A549 (cell line): ENCODE measurements at regions not wholly inside any gene's neighbourhood (a gene's known extent, or its start where the extent isn't known, plus 50 kb on each side); places are given as distances from the start of the nearest gene placed in this dataset.

Experiments
- ATAC-seq, 2 experiments: fragments of 200-7000 bp in 1 of 2; fragments of >200 bp in 1 of 2; cut with Nextera tagmentation in 1 of 2; cut with Tn5 transposase in 1 of 2; 3 replicates each; pipeline versions ENCODE4 v1.8.0 to v1.9.1; 2018 to 2020; ENCODE audit warnings: mild to moderate bottlenecking in 1 of 2, moderate library complexity in 1 of 2
- CTCF ChIA-PET: fragments of 300-600 bp; sonication (Branson Sonifier 250); formaldehyde crosslinking; extraction: SDS; loops from one replicate; lab custom pipeline; 2021; ENCODE audit warnings: antibody characterized with exemption, inconsistent platforms; lab: Yijun Ruan, JAX
- POLR2A ChIA-PET: fragments of 350-600 bp; formaldehyde crosslinking; extraction: SDS; loops from one replicate; lab custom pipeline; 2021; ENCODE audit warnings: antibody characterized with exemption, inconsistent platforms; lab: Yijun Ruan, JAX
- DNase-seq, 2 experiments: peaks; one replicate each; pipeline versions ENCODE4 v3.0.0 to v3.0.0-alpha.2; 2011 to 2016; ENCODE audit warnings: low read depth in 1 of 2, low spot score in 1 of 2
- FAIRE-seq: peaks from 2 replicates; lab custom pipeline; 2011; peaks lifted over from hg19 to GRCh38; lab: Jason Lieb, UNC
- H3K27ac ChIP-seq, 2 experiments: fragments of >200 bp; sonication (Bioruptor Twin); formaldehyde crosslinking; 3 replicates each; pipeline ENCODE4 v1.5.1; 2016 to 2017
- H3K4me1 ChIP-seq: fragments of >200 bp; sonication (Bioruptor Twin); formaldehyde crosslinking; 3 replicates; pipeline ENCODE4 v1.6.1; 2016
- H3K4me2 ChIP-seq: fragments of >200 bp; sonication (Bioruptor Twin); formaldehyde crosslinking; 3 replicates; pipeline ENCODE4 v1.6.1; 2016
- H3K4me3 ChIP-seq: fragments of >200 bp; sonication (Bioruptor Twin); formaldehyde crosslinking; 3 replicates; pipeline ENCODE4 v1.5.1; 2016
- H3K9me3 ChIP-seq: fragments of >200 bp; sonication (Bioruptor Twin); formaldehyde crosslinking; 3 replicates; pipeline ENCODE4 v1.6.1; 2016
- CHD2 ChIP-seq: fragments of 150-350 bp; IDR thresholded peaks from 2 replicates; pipeline ENCODE4 v1.6.1; 2014; ENCODE audit warnings: low read length; ENCODE audit not compliant: partially characterized antibody
- FOSL2 ChIP-seq, 2 experiments: fragments of 450-650 bp in 1 of 2; fragments of >200 bp in 1 of 2; sonication (Bioruptor Twin) in 1 of 2; formaldehyde crosslinking; IDR thresholded peaks; 2 replicates each; pipeline versions ENCODE4 v1.5.0 to v1.6.1; 2016 to 2020; ENCODE audit warnings: mild to moderate bottlenecking in 1 of 2, moderate library complexity in 1 of 2
- GATA3 ChIP-seq: IDR thresholded peaks from 2 replicates; pipeline ENCODE4 v1.6.1; 2012; ENCODE audit warnings: borderline replicate concordance
- HOXB13 ChIP-seq: fragments of 250-450 bp; sonication (Bioruptor Pico); IDR thresholded peaks from 2 replicates; pipeline ENCODE4 v1.5.0; 2020; ENCODE audit warnings: low read depth, mild to moderate bottlenecking, moderate library complexity
- JUN ChIP-seq, 2 experiments: fragments of >200 bp; sonication (Bioruptor Twin); formaldehyde crosslinking; IDR thresholded peaks; 2 replicates in 1 of 2; 3 replicates in 1 of 2; pipeline ENCODE4 v1.6.1; 2016 to 2017
- JUNB ChIP-seq: fragments of >200 bp; sonication (Bioruptor Twin); formaldehyde crosslinking; IDR thresholded peaks from 2 replicates; pipeline ENCODE4 v1.6.1; 2016
- MAFK ChIP-seq: fragments of 450-650 bp; IDR thresholded peaks from 2 replicates; pipeline ENCODE4 v1.6.1; 2014; ENCODE audit not compliant: partially characterized antibody
- NFE2L2 ChIP-seq: fragments of 150-350 bp; conservative IDR thresholded peaks from 2 replicates; pipeline ENCODE4 v1.6.1; 2014; ENCODE audit warnings: low read length
- PHF8 ChIP-seq: fragments of 200-600 bp; sonication (generic); IDR thresholded peaks from 2 replicates; pipeline ENCODE4 v1.6.1; 2016; ENCODE audit warnings: low read depth, mild to moderate bottlenecking, antibody characterized with exemption, moderate library complexity, borderline replicate concordance
- POLR2AphosphoS2 ChIP-seq: conservative IDR thresholded peaks from 2 replicates; pipeline ENCODE4 v1.6.1; 2012; ENCODE audit warnings: low read length, improper control_type of control experiment, inconsistent platforms
- RAD21 ChIP-seq, 2 experiments: fragments of >200 bp in 1 of 2; sonication (Bioruptor Twin) in 1 of 2; formaldehyde crosslinking in 1 of 2; IDR thresholded peaks in 1 of 2; conservative IDR thresholded peaks in 1 of 2; 2 replicates in 1 of 2; 3 replicates in 1 of 2; pipeline ENCODE4 v1.6.1; 2012 to 2018; ENCODE audit warnings: inconsistent platforms in 1 of 2
- RCOR1 ChIP-seq: fragments of 150-350 bp; IDR thresholded peaks from 2 replicates; pipeline ENCODE4 v1.6.1; 2014; ENCODE audit warnings: antibody characterized with exemption, low read length, low read depth
- RFX5 ChIP-seq: fragments of 450-650 bp; IDR thresholded peaks from 2 replicates; pipeline ENCODE4 v1.7.1; 2014; ENCODE audit warnings: antibody characterized with exemption, mild to moderate bottlenecking, moderate library complexity
- SMC3 ChIP-seq: fragments of >200 bp; sonication (Bioruptor Twin); formaldehyde crosslinking; IDR thresholded peaks from 3 replicates; pipeline ENCODE4 v1.6.1; 2018; ENCODE audit warnings: inconsistent platforms
- TFCP2L1 ChIP-seq: fragments of 250-450 bp; sonication (Bioruptor Pico); IDR thresholded peaks from 2 replicates; pipeline ENCODE4 v1.5.0; 2021; ENCODE audit warnings: mild to moderate bottlenecking
- TP53 ChIP-seq: fragments of 250-450 bp; sonication (Bioruptor Pico); IDR thresholded peaks from 2 replicates; pipeline ENCODE4 v1.5.0; 2021; ENCODE audit warnings: mild to moderate bottlenecking, moderate library complexity
- ZSCAN20 ChIP-seq: fragments of 250-450 bp; sonication (Bioruptor Pico); IDR thresholded peaks from 2 replicates; pipeline ENCODE4 v1.8.0; 2022; ENCODE audit warnings: mild to moderate bottlenecking, moderate library complexity
- WGBS: methylation state at CpG from one replicate; pipeline ENCODE4 v1.1.6; 2017; ENCODE audit errors: missing lambda C conversion rate; 5-methylcytosine and 5-hydroxymethylcytosine counted together
- TF ChIP-seq, protein P1 (sequence below): IDR thresholded peaks from 2 replicates; pipeline ENCODE4 v1.6.1; 2012
- TF ChIP-seq, protein P2 (sequence below): IDR thresholded peaks from 2 replicates; pipeline ENCODE4 v1.6.1; 2012
- TF ChIP-seq, protein P3 (sequence below): fragments of 250-450 bp; sonication (Bioruptor Pico); IDR thresholded peaks from 2 replicates; pipeline ENCODE4 v1.5.0; 2020; ENCODE audit warnings: low read depth, mild to moderate bottlenecking, moderate library complexity
- TF ChIP-seq, protein P4 (sequence below): fragments of >200 bp; sonication (Bioruptor Twin); formaldehyde crosslinking; IDR thresholded peaks from 3 replicates; pipeline ENCODE4 v1.5.1; 2016
- TF ChIP-seq, protein P5 (sequence below): fragments of 150-350 bp; IDR thresholded peaks from 2 replicates; pipeline ENCODE4 v1.6.1; 2014; ENCODE audit warnings: low read depth, mild to moderate bottlenecking, low read length
- TF ChIP-seq, protein P6 (sequence below): IDR thresholded peaks from 2 replicates; pipeline ENCODE4 v1.6.1; 2012; ENCODE audit warnings: low read depth, borderline replicate concordance

DNA sequence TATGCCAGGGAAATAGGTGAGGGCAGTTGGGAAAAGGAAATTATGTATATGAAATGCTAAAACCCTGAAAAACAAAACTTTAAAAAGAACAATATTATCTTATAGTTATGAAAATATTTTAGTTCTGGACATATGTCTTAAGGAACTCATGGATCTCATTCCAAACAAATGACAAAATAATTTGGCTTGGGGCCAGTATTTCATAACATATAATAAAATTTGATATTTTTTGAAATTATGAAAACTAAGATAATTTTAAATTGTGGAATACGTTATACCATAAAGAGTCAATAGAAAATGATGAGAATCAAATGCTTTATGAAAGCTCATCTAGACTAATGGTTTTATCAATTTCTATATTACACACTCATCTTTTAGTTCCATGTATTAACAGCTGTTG is 173.8 kb upstream of the DCN start:
- 22% methylated on average over 1 of the region's 1 CpG for WGBS
- DNase-seq, result no peak
- H3K4me3 ChIP-seq, result no peak overlapping the region
- TF ChIP-seq, protein P1, sequence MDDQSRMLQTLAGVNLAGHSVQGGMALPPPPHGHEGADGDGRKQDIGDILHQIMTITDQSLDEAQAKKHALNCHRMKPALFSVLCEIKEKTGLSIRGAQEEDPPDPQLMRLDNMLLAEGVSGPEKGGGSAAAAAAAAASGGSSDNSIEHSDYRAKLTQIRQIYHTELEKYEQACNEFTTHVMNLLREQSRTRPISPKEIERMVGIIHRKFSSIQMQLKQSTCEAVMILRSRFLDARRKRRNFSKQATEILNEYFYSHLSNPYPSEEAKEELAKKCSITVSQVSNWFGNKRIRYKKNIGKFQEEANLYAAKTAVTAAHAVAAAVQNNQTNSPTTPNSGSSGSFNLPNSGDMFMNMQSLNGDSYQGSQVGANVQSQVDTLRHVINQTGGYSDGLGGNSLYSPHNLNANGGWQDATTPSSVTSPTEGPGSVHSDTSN, result no peak
- TF ChIP-seq ZSCAN20 (CRISPR knock-in tag), result no peak
- no peak for TF ChIP-seq RCOR1
- TF ChIP-seq, protein P2, sequence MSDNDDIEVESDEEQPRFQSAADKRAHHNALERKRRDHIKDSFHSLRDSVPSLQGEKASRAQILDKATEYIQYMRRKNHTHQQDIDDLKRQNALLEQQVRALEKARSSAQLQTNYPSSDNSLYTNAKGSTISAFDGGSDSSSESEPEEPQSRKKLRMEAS, result no peak
- no peak for TF ChIP-seq HOXB13
- TF ChIP-seq GATA3, result no peak
- TF ChIP-seq PHF8, result no peak
- TF ChIP-seq, protein P3, sequence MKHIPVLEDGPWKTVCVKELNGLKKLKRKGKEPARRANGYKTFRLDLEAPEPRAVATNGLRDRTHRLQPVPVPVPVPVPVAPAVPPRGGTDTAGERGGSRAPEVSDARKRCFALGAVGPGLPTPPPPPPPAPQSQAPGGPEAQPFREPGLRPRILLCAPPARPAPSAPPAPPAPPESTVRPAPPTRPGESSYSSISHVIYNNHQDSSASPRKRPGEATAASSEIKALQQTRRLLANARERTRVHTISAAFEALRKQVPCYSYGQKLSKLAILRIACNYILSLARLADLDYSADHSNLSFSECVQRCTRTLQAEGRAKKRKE (CRISPR knock-in tag), result no peak
- TF ChIP-seq, protein P4, sequence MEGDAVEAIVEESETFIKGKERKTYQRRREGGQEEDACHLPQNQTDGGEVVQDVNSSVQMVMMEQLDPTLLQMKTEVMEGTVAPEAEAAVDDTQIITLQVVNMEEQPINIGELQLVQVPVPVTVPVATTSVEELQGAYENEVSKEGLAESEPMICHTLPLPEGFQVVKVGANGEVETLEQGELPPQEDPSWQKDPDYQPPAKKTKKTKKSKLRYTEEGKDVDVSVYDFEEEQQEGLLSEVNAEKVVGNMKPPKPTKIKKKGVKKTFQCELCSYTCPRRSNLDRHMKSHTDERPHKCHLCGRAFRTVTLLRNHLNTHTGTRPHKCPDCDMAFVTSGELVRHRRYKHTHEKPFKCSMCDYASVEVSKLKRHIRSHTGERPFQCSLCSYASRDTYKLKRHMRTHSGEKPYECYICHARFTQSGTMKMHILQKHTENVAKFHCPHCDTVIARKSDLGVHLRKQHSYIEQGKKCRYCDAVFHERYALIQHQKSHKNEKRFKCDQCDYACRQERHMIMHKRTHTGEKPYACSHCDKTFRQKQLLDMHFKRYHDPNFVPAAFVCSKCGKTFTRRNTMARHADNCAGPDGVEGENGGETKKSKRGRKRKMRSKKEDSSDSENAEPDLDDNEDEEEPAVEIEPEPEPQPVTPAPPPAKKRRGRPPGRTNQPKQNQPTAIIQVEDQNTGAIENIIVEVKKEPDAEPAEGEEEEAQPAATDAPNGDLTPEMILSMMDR, result no peak
- no peak for TF ChIP-seq JUNB
- TF ChIP-seq RFX5, result no peak
- TF ChIP-seq NFE2L2, result no peak
- TF ChIP-seq MAFK, result no peak
- no peak overlapping the region for H3K27ac ChIP-seq
- ATAC-seq, result no peak
- no peak for FAIRE-seq
- H3K9me3 ChIP-seq, result no peaks in the 10 kb centered on the region
- H3K4me2 ChIP-seq, result no peak overlapping the region
- ChIA-PET POLR2A (no interaction called here), CTCF (interaction anchor here (1.3 to 2.8 kb wide), 9 partner anchors 9 to 410 kb away, joined by 3 to 18 read pairs (median 7); no protein-coding TSS in a partner anchor)
- no peaks in the 10 kb centered on the region for H3K4me1 ChIP-seq

DNA sequence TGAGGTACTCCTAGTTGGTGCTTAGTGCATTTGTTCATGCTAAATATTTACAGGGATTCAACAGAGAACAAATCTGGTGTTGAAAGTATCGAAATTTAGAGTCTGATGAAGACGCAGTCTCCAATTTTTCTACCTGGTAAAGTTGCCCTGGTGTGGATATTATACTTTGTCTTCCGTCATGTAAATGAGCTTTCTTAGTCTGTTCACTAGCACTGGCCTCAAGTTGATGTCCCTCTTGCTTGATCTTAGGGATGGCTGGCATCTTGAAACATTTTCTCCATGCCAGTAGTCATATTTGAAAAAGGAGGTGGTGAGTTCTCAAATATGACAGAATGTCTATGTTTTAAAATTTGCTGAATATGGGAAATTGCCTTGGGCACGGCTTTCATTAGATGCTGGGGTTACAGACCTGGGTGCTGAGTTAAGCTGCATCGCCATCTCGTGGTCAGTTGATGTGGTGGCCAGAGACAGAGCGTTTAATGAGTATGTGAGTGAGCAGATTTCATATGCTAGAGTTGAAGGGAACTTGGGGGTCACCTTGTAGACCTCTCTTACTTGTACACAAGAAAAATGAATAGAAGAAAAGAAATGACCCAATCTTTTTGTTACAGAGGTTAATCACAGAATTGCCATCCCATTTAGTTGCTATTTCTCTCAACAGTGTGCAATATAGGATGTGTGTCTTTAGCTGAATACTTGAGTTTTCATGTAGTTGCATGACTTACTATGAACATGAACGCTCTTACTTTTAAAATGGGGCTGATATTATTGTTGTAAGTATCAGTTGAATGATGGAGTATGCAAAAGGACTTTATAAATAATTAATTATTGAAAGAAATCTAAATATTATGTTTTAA is 172.8 kb upstream of the DCN start:
- CTCF ChIA-PET, result interaction anchor here (0.6 to 2.8 kb wide), 28 partner anchors 9 to 1227 kb away, joined by 3 to 18 read pairs (median 4); no protein-coding TSS in a partner anchor
- no peaks in the 10 kb centered on the region for H3K9me3 ChIP-seq
- H3K27ac ChIP-seq, result no peak overlapping the region
- H3K4me2 ChIP-seq, result no peak overlapping the region
- H3K4me1 ChIP-seq, result no peaks in the 10 kb centered on the region
- TF ChIP-seq TFCP2L1 (CRISPR knock-in tag) (no peak), FOSL2 (IDR thresholded peaks at IDR 0.05) (no peak), FOSL2 (CRISPR knock-in tag; IDR thresholded peaks at IDR 0.05) (no peak), CHD2 (no peak), GATA3 (no peak), JUNB (no peak), POLR2AphosphoS2 (no peak), JUN (IDR thresholded peaks at IDR 0.05) (no peak), SMC3 (peak; percentile 76), RAD21 (conservative IDR thresholded peaks at IDR 0.05 in 1 of 2, IDR thresholded peaks at IDR 0.05 in 1 of 2) (peak; percentile 80 to 89), TP53 (CRISPR knock-in tag) (no peak), MAFK (peak; percentile 99)
- TF ChIP-seq, protein P5, sequence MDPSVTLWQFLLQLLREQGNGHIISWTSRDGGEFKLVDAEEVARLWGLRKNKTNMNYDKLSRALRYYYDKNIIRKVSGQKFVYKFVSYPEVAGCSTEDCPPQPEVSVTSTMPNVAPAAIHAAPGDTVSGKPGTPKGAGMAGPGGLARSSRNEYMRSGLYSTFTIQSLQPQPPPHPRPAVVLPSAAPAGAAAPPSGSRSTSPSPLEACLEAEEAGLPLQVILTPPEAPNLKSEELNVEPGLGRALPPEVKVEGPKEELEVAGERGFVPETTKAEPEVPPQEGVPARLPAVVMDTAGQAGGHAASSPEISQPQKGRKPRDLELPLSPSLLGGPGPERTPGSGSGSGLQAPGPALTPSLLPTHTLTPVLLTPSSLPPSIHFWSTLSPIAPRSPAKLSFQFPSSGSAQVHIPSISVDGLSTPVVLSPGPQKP, result no peak
- TF ChIP-seq, protein P6, sequence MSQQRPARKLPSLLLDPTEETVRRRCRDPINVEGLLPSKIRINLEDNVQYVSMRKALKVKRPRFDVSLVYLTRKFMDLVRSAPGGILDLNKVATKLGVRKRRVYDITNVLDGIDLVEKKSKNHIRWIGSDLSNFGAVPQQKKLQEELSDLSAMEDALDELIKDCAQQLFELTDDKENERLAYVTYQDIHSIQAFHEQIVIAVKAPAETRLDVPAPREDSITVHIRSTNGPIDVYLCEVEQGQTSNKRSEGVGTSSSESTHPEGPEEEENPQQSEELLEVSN, result no peak
- TF ChIP-seq, protein P4, result peak; percentile 79
- ATAC-seq (peak; percentile 95 to 99), DNase-seq (peak; percentile 50 to 71), FAIRE-seq (peak; percentile 7)
- WGBS, result 13% methylated on average over 8 of the region's 8 CpGs
- H3K4me3 ChIP-seq, result no peak overlapping the region
- POLR2A ChIA-PET, result no interaction called here
